ENCODE measurements at regions not wholly inside any gene's neighbourhood (a gene's known extent, or its start where the extent isn't known, plus 50 kb on each side); places are given as distances from the start of the nearest gene placed in this dataset.
"Not testable (repeated sequence)": the region's sequence is repeated elsewhere in the genome, so short reads cannot be mapped to it uniquely, and the experiment has no call there.

- no peak for DNase-seq (ENCODE audit: low read depth in 2 of 2, low spot score in 1 of 2)
These were observed 73.4 kb downstream of the FGD2 start for GRCh38 chr6:37078814-37079213.

GRCh38 chr6:37081042-37081607 is 75.7 kb downstream of the FGD2 start:
- DNase-seq (ENCODE audit: low read depth in 2 of 2, low spot score in 1 of 2) = no peak

GRCh38 chr6:37082390-37083130 is 77.1 kb downstream of the FGD2 start:
- no peak for DNase-seq (ENCODE audit: low read depth in 2 of 2, low spot score in 1 of 2)

DNA sequence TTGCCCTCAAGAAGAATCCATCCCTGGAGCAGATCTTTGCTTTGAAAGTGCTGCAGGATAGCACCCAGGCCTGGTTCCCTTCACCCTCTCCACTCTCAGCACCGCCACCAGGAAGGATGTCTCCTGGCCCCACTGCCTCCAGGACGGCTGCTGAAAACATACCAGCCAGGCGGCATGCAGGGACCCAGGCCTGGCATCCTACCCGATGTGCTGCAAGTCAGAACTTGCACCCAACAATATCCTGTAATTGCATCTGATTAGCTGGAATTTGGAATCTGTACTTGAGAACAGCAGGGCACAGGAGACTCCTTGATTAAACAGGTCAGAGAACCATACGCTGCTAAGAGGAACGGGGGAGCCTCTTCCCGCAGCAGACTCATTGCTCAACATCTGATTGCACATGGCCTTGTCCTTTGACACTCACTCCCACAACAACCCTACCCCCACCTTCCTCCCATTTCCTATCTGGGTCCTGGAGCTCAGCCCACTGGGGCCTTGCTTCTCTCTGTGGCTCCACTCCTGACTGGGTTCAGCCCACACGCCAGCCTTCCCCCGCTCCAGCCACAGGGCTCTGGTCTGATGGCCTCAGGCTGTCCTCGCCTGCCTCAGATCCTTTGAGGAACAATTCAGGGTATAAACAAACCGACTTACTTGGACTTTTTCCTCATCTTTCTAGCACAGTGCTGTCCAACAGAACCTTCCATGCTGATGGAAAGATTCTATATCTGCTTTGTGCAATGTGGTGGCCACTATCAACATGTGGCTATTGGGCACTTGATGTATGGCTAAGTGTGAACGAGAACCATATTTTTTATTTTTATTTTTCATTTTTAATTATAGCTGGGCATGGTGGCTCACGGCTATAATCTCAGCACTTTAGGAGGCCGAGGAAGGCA is 78.0 kb downstream of the FGD2 start:
- DNase-seq (ENCODE audit: low read depth in 2 of 2, low spot score in 1 of 2) = no peak

DNA sequence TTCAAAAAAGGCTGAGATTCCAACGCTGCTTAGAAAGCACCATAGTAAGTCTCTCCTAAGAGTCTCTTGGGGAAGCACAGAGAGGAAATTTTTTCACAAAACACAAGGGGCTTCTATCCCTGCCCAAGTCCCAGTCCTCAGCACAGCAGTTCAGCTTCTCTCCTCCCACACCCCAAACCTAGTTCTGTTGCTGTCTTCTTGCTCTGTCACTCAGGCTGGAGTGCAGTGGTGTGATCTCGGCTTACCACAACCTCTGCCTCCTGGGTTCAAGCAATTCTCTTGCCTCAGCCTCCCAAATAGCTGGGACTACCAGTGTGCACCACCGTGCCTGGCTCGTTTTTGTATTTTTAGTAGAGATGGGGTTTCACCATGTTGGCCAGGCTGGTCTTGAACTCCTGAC is 79.2 kb downstream of the FGD2 start:
- not testable (repeated sequence) for DNase-seq (ENCODE audit: low read depth in 2 of 2, low spot score in 1 of 2)

DNA sequence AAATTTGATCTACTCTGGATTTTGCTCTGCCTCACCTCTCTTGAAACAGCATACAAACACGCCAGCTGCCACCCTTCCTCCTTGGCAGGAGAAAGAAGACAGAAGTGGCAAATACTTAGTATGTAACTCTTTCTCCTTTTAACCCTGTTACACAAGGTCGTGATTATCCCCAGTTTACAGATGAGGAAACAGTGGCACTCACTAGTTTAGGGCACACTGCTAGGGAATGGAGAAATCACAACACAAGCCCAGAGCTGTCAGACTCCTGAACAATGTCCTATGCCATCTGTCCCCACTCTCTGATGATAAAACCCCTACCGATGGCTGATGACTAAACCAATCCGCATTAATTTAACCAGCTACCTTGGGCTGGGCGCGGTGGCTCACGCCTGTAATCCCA is 79.7 kb downstream of the FGD2 start:
- DNase-seq (ENCODE audit: low read depth in 2 of 2, low spot score in 1 of 2) = no peak

DNA sequence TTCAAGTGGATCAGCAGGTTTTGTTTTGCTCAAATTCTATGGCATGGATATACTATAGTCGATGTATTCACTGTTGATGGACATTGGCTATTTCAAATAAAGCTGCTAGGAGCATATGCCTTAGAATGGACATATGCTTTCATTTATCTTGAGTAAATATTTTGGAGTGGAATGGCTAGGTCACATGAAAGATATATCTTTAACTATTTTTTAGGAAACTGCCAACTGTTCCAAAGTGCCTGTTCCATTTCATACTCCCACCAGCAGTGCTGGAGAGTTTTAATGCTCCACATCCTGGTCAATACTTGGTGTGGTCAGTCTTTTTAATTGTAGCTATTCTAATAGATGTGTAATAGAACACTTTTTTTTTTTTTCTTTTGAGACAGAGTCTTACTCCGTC is 81.1 kb upstream of the PIM1 start:
- DNase-seq (ENCODE audit: low read depth in 2 of 2, low spot score in 1 of 2) = no peak

GRCh38 chr6:37089783-37090182 is 80.2 kb upstream of the PIM1 start:
- no peak for DNase-seq (ENCODE audit: low read depth in 2 of 2, low spot score in 1 of 2)

GRCh38 chr6:37091104-37091503 is 78.8 kb upstream of the PIM1 start:
- DNase-seq (ENCODE audit: low read depth in 2 of 2, low spot score in 1 of 2) = not testable (repeated sequence)

- not testable (repeated sequence) for DNase-seq (ENCODE audit: low read depth in 2 of 2, low spot score in 1 of 2)
These were observed 78.4 kb upstream of the PIM1 start for GRCh38 chr6:37091586-37091985.

- no peak for DNase-seq (ENCODE audit: low read depth in 2 of 2, low spot score in 1 of 2)
These were observed 76.8 kb upstream of the PIM1 start for GRCh38 chr6:37092923-37093727.

DNA sequence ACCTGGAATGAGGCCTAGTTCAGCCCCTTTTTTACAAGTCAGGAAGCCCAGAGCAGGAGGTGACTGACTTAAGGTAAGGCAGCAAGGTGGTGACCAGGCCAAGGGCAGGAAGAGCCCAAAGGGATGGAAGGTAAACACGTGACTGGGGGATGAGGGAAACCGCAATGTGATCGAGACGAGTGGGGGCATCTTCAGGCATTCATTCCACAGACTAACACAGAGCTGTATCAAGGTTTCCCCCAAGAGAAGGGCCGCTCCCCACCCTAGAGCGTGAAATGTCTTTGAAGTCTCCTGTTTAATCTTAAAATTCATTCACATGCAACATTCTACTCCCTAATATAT is 76.3 kb upstream of the PIM1 start:
- no peak for DNase-seq (ENCODE audit: low read depth in 2 of 2, low spot score in 1 of 2)

GRCh38 chr6:37095997-37096396 is 74.0 kb upstream of the PIM1 start:
- DNase-seq (ENCODE audit: low read depth in 2 of 2, low spot score in 1 of 2) = no peak

DNA sequence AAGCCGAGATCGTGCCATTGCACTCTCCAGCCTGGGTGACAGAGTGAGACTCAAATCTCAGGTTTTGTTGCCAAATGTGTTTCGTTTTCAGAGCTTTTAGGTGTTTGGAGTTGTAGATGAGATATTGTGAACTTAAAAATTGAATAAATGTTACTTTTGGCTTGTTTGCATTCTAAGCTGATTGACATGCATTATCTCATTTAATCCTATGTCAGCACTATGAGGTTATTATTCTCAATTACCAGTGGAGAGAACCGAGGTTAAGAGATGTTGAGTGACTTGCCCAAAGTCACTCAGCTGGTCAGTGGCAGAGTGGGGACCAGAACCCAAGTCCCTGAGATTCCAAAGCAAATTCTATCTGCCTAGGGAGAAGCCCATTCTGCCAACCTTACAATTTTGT is 72.6 kb upstream of the PIM1 start:
- DNase-seq (ENCODE audit: low read depth in 2 of 2, low spot score in 1 of 2) = no peak

DNA sequence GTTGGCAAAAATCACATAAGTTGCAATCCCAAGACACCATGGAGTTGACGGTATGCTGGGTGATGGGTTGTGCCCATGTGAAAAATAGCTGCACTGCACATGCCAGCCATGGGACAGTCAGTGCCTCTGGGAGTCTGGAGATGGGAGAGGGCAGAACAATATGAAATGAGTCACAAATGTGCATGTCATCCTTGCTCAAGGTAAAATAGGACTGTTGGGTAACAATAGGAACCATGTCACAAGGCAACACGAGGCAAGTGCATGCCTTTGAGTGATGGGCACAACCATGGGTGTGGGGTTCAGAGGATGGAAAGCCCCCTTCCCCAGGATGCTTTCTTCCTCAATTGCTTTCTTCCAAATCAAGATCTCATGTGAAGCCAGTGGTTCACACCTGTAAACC is 70.5 kb upstream of the PIM1 start:
- no peak for DNase-seq (ENCODE audit: low read depth in 2 of 2, low spot score in 1 of 2)

- no peak for DNase-seq (ENCODE audit: low read depth in 2 of 2, low spot score in 1 of 2)
These were observed 69.2 kb upstream of the PIM1 start for GRCh38 chr6:37100745-37101144.

DNA sequence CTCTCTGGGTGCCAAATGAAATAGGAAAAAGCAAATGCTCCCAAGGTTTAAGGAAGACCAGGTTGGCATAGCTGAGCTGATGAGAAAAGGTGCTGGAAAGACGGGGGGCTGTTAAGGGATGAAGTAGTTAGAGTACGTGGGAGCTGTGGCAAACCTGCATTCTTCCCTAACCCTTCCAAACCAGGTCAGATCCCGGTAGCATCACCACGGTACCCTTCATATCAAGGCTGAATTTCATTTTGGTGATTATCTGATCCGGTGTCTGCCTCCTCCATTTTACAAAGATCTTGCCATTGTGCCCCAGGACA is 68.0 kb upstream of the PIM1 start:
- no peak for DNase-seq (ENCODE audit: low read depth in 2 of 2, low spot score in 1 of 2)

GRCh38 chr6:37102299-37103168 is 67.4 kb upstream of the PIM1 start:
- peak; percentile 53 to 54 for DNase-seq (ENCODE audit: low read depth in 2 of 2, low spot score in 1 of 2)

DNA sequence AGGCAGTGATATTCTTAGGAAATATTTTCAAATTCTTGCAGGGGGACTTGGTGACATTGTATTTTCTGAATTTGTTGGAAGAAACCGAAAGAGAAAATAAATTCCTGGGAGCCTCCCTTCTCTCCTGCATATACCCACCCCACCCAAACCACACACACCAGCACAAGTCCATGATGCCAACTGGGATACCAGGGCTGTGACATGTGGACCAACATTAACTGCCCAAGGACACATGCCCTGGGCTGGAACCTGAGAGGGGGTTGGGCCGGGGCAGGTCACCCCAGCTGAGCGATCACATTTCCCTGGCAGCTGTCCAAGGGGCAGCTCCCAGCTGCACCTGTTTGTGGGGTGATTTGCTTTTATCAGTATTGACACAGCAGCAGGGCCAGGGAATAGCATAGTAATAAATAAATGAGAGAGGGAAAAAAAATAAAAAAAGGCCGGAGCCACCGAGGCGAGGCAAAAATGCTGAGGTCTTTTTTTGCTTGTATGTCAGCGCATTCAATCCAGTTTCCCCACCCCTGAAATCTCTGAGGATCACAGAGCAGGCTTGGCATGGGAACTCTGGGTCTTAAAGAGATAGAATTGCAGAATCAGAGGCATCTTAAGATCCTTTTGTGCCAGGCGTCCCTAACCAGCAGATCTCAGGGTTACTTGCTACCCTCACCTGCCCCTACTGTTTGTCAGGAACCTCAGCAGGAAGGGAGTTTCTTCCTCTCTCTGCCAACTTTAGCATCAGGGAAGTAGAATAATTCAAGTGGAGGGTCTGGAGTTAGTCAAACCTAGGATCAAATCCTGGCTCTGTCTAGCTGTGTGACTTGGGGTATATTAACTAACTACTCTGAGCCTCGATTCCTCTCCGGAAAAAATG is 66.5 kb upstream of the PIM1 start:
- DNase-seq (ENCODE audit: low read depth in 2 of 2, low spot score in 1 of 2) = no peak

DNA sequence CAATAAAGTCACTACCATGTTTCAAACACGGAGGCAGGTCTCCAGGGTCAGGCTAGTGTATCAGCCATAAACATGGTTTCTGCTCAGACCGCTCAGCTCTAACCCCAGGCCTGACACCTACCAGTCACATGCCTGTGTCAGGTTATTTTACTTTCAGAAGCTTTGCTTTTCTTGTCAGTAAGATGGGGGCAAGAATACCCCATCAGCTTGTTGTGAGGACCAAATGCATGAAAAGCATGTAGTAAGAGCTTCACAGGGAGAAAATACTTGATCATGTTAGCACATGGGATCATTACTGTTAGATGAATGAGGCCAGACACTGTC is 65.2 kb upstream of the PIM1 start:
- no peak for DNase-seq (ENCODE audit: low read depth in 2 of 2, low spot score in 1 of 2)

All from stimulated activated CD8-positive, alpha-beta memory T cell treated with anti-CD3 and anti-CD28 coated beads, Interleukin-4, amount 100 ng/mL, for 1 hour (primary cell).